GM12872 (cell line): ENCODE measurements at regions not wholly inside any gene's neighbourhood (a gene's known extent, or its start where the extent isn't known, plus 50 kb on each side); places are given as distances from the start of the nearest gene placed in this dataset.

Source experiments
- CTCF ChIP-seq: IDR thresholded peaks from 3 replicates; pipeline ENCODE4 v1.5.1; 2011; ENCODE audit warnings: low read depth, mild to moderate bottlenecking, low read length, moderate library complexity; ENCODE audit not compliant: insufficient read depth

GRCh38 chrY:20683371-20683770, 72.5 kb upstream of the RPS4Y2 start:
- no peak for TF ChIP-seq CTCF

GRCh38 chrY:20686674-20687073, 69.2 kb upstream of the RPS4Y2 start:
- no peak for TF ChIP-seq CTCF
